ENCODE measurements at regions not wholly inside any gene's neighbourhood (a gene's known extent, or its start where the extent isn't known, plus 50 kb on each side); places are given as distances from the start of the nearest gene placed in this dataset.

- DNase-seq (no peak), ATAC-seq (ENCODE audit: low read depth in 2 of 2) (no peak)
- no peak overlapping the region for H3K27ac ChIP-seq (ENCODE audit: insufficient read depth, low read length, poor library complexity, severe bottlenecking)
- peaks cover 0 to 4% (median 0%) of the 10 kb centered on the region in 4 donors for H3K4me1 Mint-ChIP-seq
- no peak overlapping the region for H3K4me3 ChIP-seq (ENCODE audit: low read depth, low read length)
- H3K36me3 Mint-ChIP-seq = no peaks in the 10 kb centered on the region
- no peak overlapping the region for H3K4me3 Mint-ChIP-seq
- H3K4me1 ChIP-seq (ENCODE audit: control insufficient read depth, insufficient read depth, low read length, poor library complexity, severe bottlenecking) = no peaks in the 10 kb centered on the region
- no peaks in the 10 kb centered on the region for H3K27me3 Mint-ChIP-seq
- H3K9me3 ChIP-seq (ENCODE audit: control insufficient read depth in 2 of 2, low read length in 2 of 2) = no peaks in the 10 kb centered on the region
- H3K27ac Mint-ChIP-seq = no peak overlapping the region
- H3K27me3 ChIP-seq (ENCODE audit: control insufficient read depth, insufficient read depth, low read length) = no peaks in the 10 kb centered on the region
- peaks cover 0 to 4% (median 1%) of the 10 kb centered on the region in 7 donors for H3K9me3 Mint-ChIP-seq
- no peaks in the 10 kb centered on the region for H3K36me3 ChIP-seq (ENCODE audit: control insufficient read depth, insufficient read depth, low read length)
Measured at GRCh38 chr3:157919319-157919887, 186.8 kb downstream of the SHOX2 start.

DNA sequence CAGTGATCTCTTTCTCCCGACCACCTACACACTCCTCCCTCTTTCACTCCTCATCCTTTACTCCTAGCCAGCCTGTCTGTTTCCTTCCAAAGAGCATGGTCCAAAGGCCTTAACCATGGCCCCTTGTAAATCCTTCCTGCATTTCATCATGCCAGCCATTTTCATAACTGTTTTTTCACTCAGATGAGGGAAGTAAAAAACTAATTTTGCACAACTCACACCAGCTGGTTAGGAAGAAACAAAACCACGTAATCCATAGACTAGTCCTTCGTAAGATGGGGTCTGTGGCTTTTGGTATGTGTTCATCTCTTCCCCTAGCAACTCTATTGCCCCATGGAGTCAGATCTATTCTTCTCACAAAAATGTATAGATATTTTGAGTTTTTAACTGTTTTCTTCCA is 187.8 kb downstream of the SHOX2 start:
- H3K27me3 ChIP-seq (ENCODE audit: control insufficient read depth, insufficient read depth, low read length) = no peaks in the 10 kb centered on the region
- H3K27ac Mint-ChIP-seq = peak overlapping the region in 1 of 3 donors; percentile 72
- H3K4me1 ChIP-seq (ENCODE audit: control insufficient read depth, insufficient read depth, low read length, poor library complexity, severe bottlenecking) = no peaks in the 10 kb centered on the region
- H3K27ac ChIP-seq (ENCODE audit: insufficient read depth, low read length, poor library complexity, severe bottlenecking) = no peak overlapping the region
- H3K9me3 Mint-ChIP-seq = peaks cover 0 to 4% (median 1%) of the 10 kb centered on the region in 7 donors
- H3K4me3 ChIP-seq (ENCODE audit: low read depth, low read length) = no peak overlapping the region
- H3K4me1 Mint-ChIP-seq = peaks cover 0 to 4% (median 0%) of the 10 kb centered on the region in 4 donors
- H3K27me3 Mint-ChIP-seq = no peaks in the 10 kb centered on the region
- DNase-seq (no peak), ATAC-seq (ENCODE audit: low read depth in 2 of 2) (no peak)
- H3K36me3 ChIP-seq (ENCODE audit: control insufficient read depth, insufficient read depth, low read length) = no peaks in the 10 kb centered on the region
- no peaks in the 10 kb centered on the region for H3K9me3 ChIP-seq (ENCODE audit: control insufficient read depth in 2 of 2, low read length in 2 of 2)
- H3K36me3 Mint-ChIP-seq = no peaks in the 10 kb centered on the region
- no peak overlapping the region for H3K4me3 Mint-ChIP-seq

DNA sequence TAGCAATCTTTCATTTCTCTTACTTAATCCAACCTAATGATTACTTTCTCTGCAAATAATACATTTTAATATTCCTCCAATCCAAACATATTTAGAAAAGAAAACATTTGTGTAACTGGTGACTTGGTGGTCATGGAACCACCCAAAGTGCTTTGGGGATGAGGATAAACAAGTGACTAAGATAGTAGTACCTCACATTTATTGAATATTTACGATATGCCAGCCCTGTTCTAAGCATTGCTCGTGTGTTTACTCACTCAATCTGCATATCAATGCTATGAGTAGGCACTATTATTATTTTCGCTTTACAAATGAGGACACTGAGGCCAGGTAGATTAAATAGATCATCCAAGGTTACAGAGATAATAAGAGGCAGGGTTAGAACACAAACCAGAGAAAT is 189.5 kb downstream of the SHOX2 start:
- Histone ChIP-seq H3K9me3 (ENCODE audit: control insufficient read depth in 2 of 2, low read length in 2 of 2) (no peaks in the 10 kb centered on the region), H3K4me1 (ENCODE audit: control insufficient read depth, insufficient read depth, low read length, poor library complexity, severe bottlenecking) (no peaks in the 10 kb centered on the region), H3K4me3 (ENCODE audit: low read depth, low read length) (no peak overlapping the region), H3K36me3 (ENCODE audit: control insufficient read depth, insufficient read depth, low read length) (no peaks in the 10 kb centered on the region), H3K27ac (ENCODE audit: insufficient read depth, low read length, poor library complexity, severe bottlenecking) (no peak overlapping the region), H3K27me3 (ENCODE audit: control insufficient read depth, insufficient read depth, low read length) (no peaks in the 10 kb centered on the region)
- Mint-ChIP-seq H3K27ac (no peak overlapping the region), H3K9me3 (peaks cover 0 to 4% (median 0%) of the 10 kb centered on the region in 7 donors), H3K27me3 (no peaks in the 10 kb centered on the region), H3K4me1 (no peaks in the 10 kb centered on the region), H3K4me3 (no peak overlapping the region), H3K36me3 (no peaks in the 10 kb centered on the region)
- no peak for DNase-seq
- ATAC-seq (ENCODE audit: low read depth in 2 of 2) = no peak

- Mint-ChIP-seq H3K36me3 (no peaks in the 10 kb centered on the region), H3K4me1 (no peaks in the 10 kb centered on the region), H3K27me3 (no peaks in the 10 kb centered on the region), H3K4me3 (no peak overlapping the region), H3K9me3 (peaks cover 0 to 7% (median 0%) of the 10 kb centered on the region in 7 donors), H3K27ac (no peak overlapping the region)
- no peak overlapping the region for H3K4me3 ChIP-seq (ENCODE audit: low read depth, low read length)
- no peaks in the 10 kb centered on the region for H3K27me3 ChIP-seq (ENCODE audit: control insufficient read depth, insufficient read depth, low read length)
- no peak overlapping the region for H3K27ac ChIP-seq (ENCODE audit: insufficient read depth, low read length, poor library complexity, severe bottlenecking)
- no peaks in the 10 kb centered on the region for H3K4me1 ChIP-seq (ENCODE audit: control insufficient read depth, insufficient read depth, low read length, poor library complexity, severe bottlenecking)
- no peaks in the 10 kb centered on the region for H3K9me3 ChIP-seq (ENCODE audit: control insufficient read depth in 2 of 2, low read length in 2 of 2)
- DNase-seq (no peak), ATAC-seq (ENCODE audit: low read depth in 2 of 2) (no peak)
- H3K36me3 ChIP-seq (ENCODE audit: control insufficient read depth, insufficient read depth, low read length) = no peaks in the 10 kb centered on the region
Measured at GRCh38 chr3:157914882-157915281, 191.3 kb downstream of the SHOX2 start.

DNA sequence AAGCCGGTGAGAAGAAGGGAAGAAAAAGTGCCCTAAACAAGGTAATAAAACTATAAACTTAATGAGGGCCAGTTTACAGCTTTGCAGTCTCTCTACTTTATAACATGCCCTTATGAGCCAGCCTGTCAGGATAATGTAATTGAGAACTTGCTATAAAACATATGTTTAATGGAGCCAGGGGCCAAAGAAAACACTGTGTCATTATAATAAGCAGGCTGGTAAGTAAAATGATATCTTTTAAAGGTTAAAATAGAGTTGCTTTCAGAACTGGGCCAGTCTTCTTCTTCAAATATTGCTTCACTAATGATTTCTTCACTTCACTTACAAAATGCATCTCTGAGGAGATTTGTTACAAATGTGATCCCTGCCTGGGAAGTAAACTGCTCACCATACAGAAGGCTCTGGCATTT is 192.5 kb downstream of the SHOX2 start:
- no peak overlapping the region for H3K4me3 ChIP-seq (ENCODE audit: low read depth, low read length)
- Mint-ChIP-seq H3K9me3 (peaks cover 0 to 7% (median 0%) of the 10 kb centered on the region in 7 donors), H3K4me1 (no peaks in the 10 kb centered on the region), H3K36me3 (no peaks in the 10 kb centered on the region), H3K4me3 (no peak overlapping the region), H3K27ac (no peak overlapping the region), H3K27me3 (no peaks in the 10 kb centered on the region)
- ATAC-seq (ENCODE audit: low read depth in 2 of 2) (no peak), DNase-seq (no peak)
- no peaks in the 10 kb centered on the region for H3K36me3 ChIP-seq (ENCODE audit: control insufficient read depth, insufficient read depth, low read length)
- H3K27me3 ChIP-seq (ENCODE audit: control insufficient read depth, insufficient read depth, low read length) = no peaks in the 10 kb centered on the region
- no peaks in the 10 kb centered on the region for H3K4me1 ChIP-seq (ENCODE audit: control insufficient read depth, insufficient read depth, low read length, poor library complexity, severe bottlenecking)
- no peaks in the 10 kb centered on the region for H3K9me3 ChIP-seq (ENCODE audit: control insufficient read depth in 2 of 2, low read length in 2 of 2)
- H3K27ac ChIP-seq (ENCODE audit: insufficient read depth, low read length, poor library complexity, severe bottlenecking) = no peak overlapping the region

- DNase-seq (no peak), ATAC-seq (ENCODE audit: low read depth in 2 of 2) (no peak)
- Mint-ChIP-seq H3K36me3 (no peaks in the 10 kb centered on the region), H3K9me3 (peaks cover 0 to 6% (median 0%) of the 10 kb centered on the region in 7 donors), H3K4me3 (no peak overlapping the region), H3K27me3 (no peaks in the 10 kb centered on the region), H3K4me1 (no peaks in the 10 kb centered on the region), H3K27ac (no peak overlapping the region)
- Histone ChIP-seq H3K27ac (ENCODE audit: insufficient read depth, low read length, poor library complexity, severe bottlenecking) (no peak overlapping the region), H3K4me3 (ENCODE audit: low read depth, low read length) (no peak overlapping the region), H3K27me3 (ENCODE audit: control insufficient read depth, insufficient read depth, low read length) (no peaks in the 10 kb centered on the region), H3K4me1 (ENCODE audit: control insufficient read depth, insufficient read depth, low read length, poor library complexity, severe bottlenecking) (no peaks in the 10 kb centered on the region), H3K9me3 (ENCODE audit: control insufficient read depth in 2 of 2, low read length in 2 of 2) (no peaks in the 10 kb centered on the region), H3K36me3 (ENCODE audit: control insufficient read depth, insufficient read depth, low read length) (no peaks in the 10 kb centered on the region)
Measured at GRCh38 chr3:157912514-157913451, 193.4 kb downstream of the SHOX2 start.

GRCh38 chr3:157906627-157907026 is 199.6 kb downstream of the SHOX2 start:
- DNase-seq = no peak
- Mint-ChIP-seq H3K9me3 (peaks cover 2 to 14% (median 4%) of the 10 kb centered on the region in 7 donors), H3K36me3 (no peaks in the 10 kb centered on the region), H3K4me1 (no peaks in the 10 kb centered on the region), H3K4me3 (no peak overlapping the region), H3K27ac (no peak overlapping the region), H3K27me3 (no peaks in the 10 kb centered on the region)
- Histone ChIP-seq H3K9me3 (ENCODE audit: control insufficient read depth in 2 of 2, low read length in 2 of 2) (no peaks in the 10 kb centered on the region), H3K4me1 (ENCODE audit: control insufficient read depth, insufficient read depth, low read length, poor library complexity, severe bottlenecking) (no peaks in the 10 kb centered on the region), H3K4me3 (ENCODE audit: low read depth, low read length) (no peak overlapping the region), H3K27ac (ENCODE audit: insufficient read depth, low read length, poor library complexity, severe bottlenecking) (no peak overlapping the region), H3K27me3 (ENCODE audit: control insufficient read depth, insufficient read depth, low read length) (no peaks in the 10 kb centered on the region), H3K36me3 (ENCODE audit: control insufficient read depth, insufficient read depth, low read length) (no peaks in the 10 kb centered on the region)
- ATAC-seq (ENCODE audit: low read depth in 2 of 2) = no peak
